ENCODE measurements at regions not wholly inside any gene's neighbourhood (a gene's known extent, or its start where the extent isn't known, plus 50 kb on each side); places are given as distances from the start of the nearest gene placed in this dataset.

DNA sequence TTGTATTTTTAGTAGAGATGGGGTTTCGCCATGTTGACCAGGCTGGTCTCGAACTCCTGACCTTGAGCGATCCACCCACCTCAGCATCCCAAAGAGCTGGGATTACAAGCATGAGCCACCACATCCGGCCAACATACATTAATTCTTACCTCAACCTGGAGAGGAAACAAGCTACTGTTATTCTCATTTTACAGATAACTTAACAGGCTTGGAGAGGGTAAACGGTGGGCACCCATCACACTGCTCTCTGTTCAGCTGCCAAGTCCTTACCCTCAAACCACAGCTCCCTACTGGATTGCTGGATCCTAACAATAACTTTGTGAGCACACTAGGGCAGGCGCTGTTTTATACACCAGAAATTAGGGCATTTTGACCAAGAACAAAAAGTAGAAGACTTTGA, 93.6 kb upstream of the BARHL2 start:
- TF ChIP-seq, protein P1, sequence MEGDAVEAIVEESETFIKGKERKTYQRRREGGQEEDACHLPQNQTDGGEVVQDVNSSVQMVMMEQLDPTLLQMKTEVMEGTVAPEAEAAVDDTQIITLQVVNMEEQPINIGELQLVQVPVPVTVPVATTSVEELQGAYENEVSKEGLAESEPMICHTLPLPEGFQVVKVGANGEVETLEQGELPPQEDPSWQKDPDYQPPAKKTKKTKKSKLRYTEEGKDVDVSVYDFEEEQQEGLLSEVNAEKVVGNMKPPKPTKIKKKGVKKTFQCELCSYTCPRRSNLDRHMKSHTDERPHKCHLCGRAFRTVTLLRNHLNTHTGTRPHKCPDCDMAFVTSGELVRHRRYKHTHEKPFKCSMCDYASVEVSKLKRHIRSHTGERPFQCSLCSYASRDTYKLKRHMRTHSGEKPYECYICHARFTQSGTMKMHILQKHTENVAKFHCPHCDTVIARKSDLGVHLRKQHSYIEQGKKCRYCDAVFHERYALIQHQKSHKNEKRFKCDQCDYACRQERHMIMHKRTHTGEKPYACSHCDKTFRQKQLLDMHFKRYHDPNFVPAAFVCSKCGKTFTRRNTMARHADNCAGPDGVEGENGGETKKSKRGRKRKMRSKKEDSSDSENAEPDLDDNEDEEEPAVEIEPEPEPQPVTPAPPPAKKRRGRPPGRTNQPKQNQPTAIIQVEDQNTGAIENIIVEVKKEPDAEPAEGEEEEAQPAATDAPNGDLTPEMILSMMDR (IDR thresholded peaks at IDR 0.05; ENCODE audit: insufficient read depth, low read depth, low read length, missing control alignments): no peak
- no peak for DNase-seq (ENCODE audit: low read depth)
- no peak overlapping the region for H3K4me3 ChIP-seq (ENCODE audit: low read depth, low read length)

GRCh38 chr1:90809996-90810395, 92.9 kb upstream of the BARHL2 start:
- DNase-seq (ENCODE audit: low read depth): no peak
- H3K4me3 ChIP-seq (ENCODE audit: low read depth, low read length): no peak overlapping the region
- TF ChIP-seq, protein P1 (IDR thresholded peaks at IDR 0.05; ENCODE audit: insufficient read depth, low read depth, low read length, missing control alignments): no peak

DNA sequence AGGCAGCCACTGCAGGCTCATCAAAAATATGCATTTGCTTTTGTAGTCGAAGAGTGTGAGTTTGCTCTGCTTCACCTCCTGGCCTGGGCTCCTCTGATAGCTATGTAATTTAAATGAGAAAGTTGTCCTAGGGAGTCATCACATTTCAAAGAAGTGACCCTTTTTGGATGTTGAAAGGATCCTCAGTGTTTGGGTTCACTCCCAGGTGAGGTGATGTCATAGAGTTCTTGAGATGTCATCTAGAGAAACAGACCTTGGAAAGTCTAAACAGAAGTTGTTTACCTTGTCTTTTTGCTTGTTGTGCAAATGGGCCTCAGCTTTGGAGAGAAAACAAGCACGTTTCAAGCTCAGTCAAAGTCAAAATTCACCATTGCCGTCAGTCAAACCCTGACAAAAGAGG, 92.0 kb upstream of the BARHL2 start:
- no peak for DNase-seq (ENCODE audit: low read depth)
- TF ChIP-seq, protein P1 (IDR thresholded peaks at IDR 0.05; ENCODE audit: insufficient read depth, low read depth, low read length, missing control alignments): no peak
- no peak overlapping the region for H3K4me3 ChIP-seq (ENCODE audit: low read depth, low read length)

DNA sequence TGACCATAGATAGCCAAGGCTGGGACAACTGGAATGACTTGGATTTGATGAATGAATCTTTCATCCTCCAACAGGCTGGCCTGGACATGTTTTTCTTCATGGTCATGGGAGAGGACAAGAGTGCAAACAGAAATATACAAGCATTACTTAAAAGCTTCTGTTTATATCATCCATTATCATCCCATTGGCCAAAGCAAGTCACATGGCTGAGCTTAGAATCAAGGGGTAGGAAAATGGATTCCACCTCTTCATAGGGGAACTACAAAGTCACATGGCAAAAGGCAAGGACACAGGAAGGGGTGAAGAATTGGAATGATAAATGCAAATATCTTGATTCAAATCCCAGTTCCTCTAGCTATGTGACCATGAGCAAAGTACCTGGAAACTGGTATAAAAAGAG, 90.2 kb upstream of the BARHL2 start:
- no peak overlapping the region for H3K4me3 ChIP-seq (ENCODE audit: low read depth, low read length)
- DNase-seq (ENCODE audit: low read depth): no peak
- TF ChIP-seq, protein P1 (IDR thresholded peaks at IDR 0.05; ENCODE audit: insufficient read depth, low read depth, low read length, missing control alignments): no peak

- H3K4me3 ChIP-seq (ENCODE audit: low read depth, low read length): no peak overlapping the region
- no peak for DNase-seq (ENCODE audit: low read depth)
- TF ChIP-seq, protein P1 (IDR thresholded peaks at IDR 0.05; ENCODE audit: insufficient read depth, low read depth, low read length, missing control alignments): no peak
Observed at GRCh38 chr1:90802622-90803021, 85.5 kb upstream of the BARHL2 start.

- H3K4me3 ChIP-seq (ENCODE audit: low read depth, low read length): no peak overlapping the region
- DNase-seq (ENCODE audit: low read depth): no peak
- TF ChIP-seq, protein P1 (IDR thresholded peaks at IDR 0.05; ENCODE audit: insufficient read depth, low read depth, low read length, missing control alignments): no peak
Observed at GRCh38 chr1:90800012-90800717, 83.1 kb upstream of the BARHL2 start.

DNA sequence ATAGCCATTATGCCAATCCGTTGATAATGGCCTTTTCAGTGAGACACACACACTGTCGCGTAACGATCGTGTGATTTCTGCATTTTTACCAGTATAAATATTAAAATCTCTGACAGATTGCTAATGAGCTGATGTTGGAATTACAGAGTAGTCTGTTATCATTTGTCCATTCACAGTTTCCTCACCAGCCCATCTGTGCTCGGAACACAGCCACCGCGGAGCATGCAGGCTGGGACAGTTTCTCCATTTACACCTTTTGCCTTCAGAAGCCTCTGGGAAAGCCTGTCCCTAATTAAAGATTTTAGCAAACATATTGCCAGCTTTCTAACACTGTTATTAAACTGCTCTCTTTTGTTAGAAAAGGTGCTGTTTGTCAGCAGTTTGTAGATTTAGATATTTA, 82.2 kb upstream of the BARHL2 start:
- TF ChIP-seq, protein P1 (IDR thresholded peaks at IDR 0.05; ENCODE audit: insufficient read depth, low read depth, low read length, missing control alignments): no peak
- no peak overlapping the region for H3K4me3 ChIP-seq (ENCODE audit: low read depth, low read length)
- no peak for DNase-seq (ENCODE audit: low read depth)

Measured in GM12865 (cell line).